ENCODE measurements at regions not wholly inside any gene's neighbourhood (a gene's known extent, or its start where the extent isn't known, plus 50 kb on each side); places are given as distances from the start of the nearest gene placed in this dataset.
"Not testable (repeated sequence)": the region's sequence is repeated elsewhere in the genome, so short reads cannot be mapped to it uniquely, and the experiment has no call there.

- DNase-seq: no peak
Observed at GRCh38 chr4:31022702-31023101, 302.5 kb downstream of the PCDH7 start.

DNA sequence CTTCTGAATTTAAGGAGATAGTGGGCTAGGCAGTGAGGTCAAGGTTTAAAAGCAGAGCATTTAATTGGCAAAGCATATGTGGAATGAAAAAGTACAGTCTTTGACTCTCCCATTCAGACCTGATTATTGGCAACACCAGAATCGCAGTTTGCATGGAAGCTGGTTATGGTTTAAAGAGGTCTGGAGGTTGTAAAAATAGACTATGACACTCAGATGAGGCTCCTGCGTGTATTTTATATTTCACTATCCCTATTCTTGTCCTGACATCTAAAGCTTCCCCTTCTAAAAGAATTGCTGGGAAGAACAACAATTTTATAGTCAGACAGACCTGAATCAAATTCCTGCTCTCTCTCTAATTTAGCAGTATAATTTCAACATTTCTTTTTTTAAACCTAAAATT is 302.9 kb downstream of the PCDH7 start:
- DNase-seq: no peak

- no peak for DNase-seq
Observed at GRCh38 chr4:31023742-31024141, 303.6 kb downstream of the PCDH7 start.

GRCh38 chr4:31024781-31025180 is 304.6 kb downstream of the PCDH7 start:
- DNase-seq: not testable (repeated sequence)

GRCh38 chr4:31026256-31026655 is 306.1 kb downstream of the PCDH7 start:
- DNase-seq: no peak

- DNase-seq: no peak
Observed at GRCh38 chr4:31034550-31034949, 314.4 kb downstream of the PCDH7 start.

DNA sequence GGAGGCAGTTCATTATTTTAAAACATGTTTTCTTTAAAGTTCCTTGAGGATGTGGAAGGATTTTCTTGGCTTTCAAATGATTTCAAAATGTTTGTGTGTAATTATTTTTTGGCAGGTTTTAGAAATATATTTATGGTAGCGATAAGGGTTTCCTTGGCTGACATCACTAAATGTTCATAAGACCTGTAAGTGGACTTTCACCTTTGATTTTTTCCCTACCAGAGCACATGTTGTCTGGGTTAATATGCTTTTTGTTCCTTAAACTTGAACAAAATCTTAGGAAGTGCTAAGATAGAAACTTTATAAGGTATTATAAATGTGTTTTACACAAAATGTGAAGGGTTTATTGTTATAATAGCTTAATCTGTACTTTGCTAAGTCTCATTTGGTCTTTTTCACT is 315.6 kb downstream of the PCDH7 start:
- DNase-seq: no peak

DNA sequence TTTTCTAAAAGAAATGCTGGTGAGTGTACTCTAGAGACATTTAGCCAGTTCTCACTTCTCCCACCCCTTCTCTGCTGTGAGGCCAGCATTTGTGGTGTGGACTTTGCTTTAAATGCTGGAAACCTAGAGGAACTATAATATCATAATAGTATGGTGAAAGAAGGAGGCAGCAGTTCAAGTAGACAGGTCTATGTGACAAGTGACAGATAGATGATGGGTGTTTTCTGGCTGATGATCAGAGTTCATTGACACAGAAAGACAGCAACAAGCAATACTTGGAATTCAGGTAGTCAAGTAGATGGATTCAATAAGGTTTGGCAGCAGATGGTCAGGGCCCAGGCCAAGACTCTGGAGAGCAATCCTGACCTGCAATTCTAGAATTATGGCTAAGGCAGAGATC is 317.5 kb downstream of the PCDH7 start:
- no peak for DNase-seq

- DNase-seq: no peak
Observed at GRCh38 chr4:31039382-31039781, 319.2 kb downstream of the PCDH7 start.

- DNase-seq: no peak
Observed at GRCh38 chr4:31040106-31040505, 319.9 kb downstream of the PCDH7 start.

GRCh38 chr4:31041385-31041784 is 321.2 kb downstream of the PCDH7 start:
- DNase-seq: no peak

GRCh38 chr4:31041853-31042252 is 321.7 kb downstream of the PCDH7 start:
- no peak for DNase-seq

DNA sequence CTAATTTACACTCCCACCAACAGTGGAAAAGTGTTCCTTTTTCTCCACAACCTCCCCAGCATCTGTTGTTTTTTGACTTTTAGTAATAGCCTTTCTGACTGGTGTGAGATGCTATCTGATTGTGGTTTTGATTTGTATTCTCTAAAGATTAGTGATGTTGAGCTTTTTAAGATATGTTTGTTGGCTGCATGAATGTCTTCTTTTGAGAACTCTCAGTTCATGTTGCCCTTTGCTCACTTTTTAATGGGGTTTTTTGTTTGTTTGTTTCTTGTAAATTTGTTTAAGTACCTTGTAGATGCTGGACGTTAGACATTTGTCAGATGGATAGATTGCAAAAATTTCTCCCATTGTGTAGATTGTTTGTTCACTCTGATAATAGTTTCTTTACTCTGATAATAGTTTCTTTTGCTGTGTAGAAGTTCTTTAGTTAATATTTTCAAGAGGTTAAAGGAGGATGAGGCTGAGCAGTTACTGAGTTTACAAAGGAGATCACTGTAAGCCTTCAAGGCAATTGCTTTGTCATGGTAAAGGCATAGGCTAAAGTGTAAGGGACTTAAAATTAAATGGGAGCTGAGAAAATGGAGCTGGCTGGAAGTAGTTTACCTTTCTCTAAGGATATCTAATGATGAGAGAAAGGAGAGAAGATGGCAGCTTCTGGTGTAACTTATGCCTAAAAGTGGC is 323.4 kb downstream of the PCDH7 start:
- no peak for DNase-seq

- DNase-seq: peak; percentile 51
Observed at GRCh38 chr4:31045151-31045550, 325.0 kb downstream of the PCDH7 start.

DNA sequence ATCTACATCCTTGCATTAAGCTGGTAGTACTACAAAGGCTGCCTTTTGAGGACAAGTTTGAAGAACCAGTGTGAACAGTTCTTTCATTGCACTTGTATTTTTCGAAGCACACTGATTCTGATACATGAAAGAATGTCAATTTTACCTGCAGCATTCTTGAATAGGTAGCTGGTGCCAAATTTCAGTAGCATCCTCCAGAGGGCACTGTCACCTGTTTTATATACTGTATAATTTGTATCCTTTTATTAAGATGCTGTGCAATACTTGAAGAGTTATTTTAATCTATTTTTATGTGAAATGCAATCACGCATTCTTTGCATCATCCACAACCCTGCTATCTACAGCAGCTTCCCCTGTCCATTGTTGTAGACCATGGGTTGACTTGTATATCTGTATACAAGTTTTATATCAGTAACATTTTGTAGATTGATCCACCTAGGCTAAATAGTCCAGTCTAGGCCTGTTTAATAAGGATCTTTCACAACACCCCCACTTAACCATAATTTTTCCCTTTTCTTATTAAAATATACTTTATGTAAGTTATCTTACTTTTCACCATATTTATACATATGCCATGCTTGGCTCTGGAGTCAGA is 325.7 kb downstream of the PCDH7 start:
- peak; percentile 43 for DNase-seq

DNA sequence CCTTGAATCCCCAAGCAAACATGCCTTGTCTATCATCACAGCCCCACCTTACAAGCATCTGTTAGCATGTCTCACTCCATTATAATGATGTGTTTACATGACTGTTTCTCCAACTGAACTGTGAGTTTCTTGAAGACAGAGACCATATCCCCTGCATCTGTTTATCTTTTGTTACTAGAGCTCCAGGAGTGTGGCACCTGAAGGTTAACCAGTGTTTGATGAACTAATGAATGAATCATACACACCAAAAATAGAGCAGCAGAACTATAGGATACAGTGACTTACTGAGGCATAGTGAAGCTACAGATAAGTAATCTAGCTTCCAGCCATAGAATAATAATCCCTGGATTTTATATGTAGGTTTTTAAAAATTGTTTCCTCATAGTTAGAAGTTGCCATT is 331.0 kb downstream of the PCDH7 start:
- DNase-seq: no peak

GRCh38 chr4:31051565-31051964 is 331.4 kb downstream of the PCDH7 start:
- no peak for DNase-seq

DNA sequence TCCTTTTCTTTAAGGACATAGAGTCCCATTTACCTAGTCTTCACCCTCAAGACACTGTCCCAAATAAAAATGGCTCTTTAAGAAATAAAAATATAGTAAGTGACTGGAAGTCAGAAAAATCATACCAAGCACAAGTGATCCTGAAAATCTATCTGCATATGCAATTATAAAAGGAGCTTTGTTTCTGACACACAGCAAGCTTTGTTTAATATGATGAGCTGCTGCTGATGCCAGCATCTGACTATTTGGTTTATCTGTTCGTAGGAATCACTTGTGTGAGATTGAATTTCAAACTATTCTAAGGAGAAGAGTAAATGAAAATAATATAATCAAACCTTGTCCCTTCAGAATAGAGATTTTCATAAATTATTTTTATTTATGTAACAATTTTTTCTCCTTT is 332.4 kb downstream of the PCDH7 start:
- DNase-seq: no peak

- no peak for DNase-seq
Observed at GRCh38 chr4:31053451-31053850, 333.3 kb downstream of the PCDH7 start.

GRCh38 chr4:31054295-31054694 is 334.1 kb downstream of the PCDH7 start:
- no peak for DNase-seq

- DNase-seq: no peak
Observed at GRCh38 chr4:31058656-31059055, 338.5 kb downstream of the PCDH7 start.

- no peak for DNase-seq
Observed at GRCh38 chr4:31059753-31060522, 339.8 kb downstream of the PCDH7 start.

GRCh38 chr4:31065086-31065485 is 344.9 kb downstream of the PCDH7 start:
- no peak for DNase-seq

All from NCI-H2029 (cell line).